ENCODE measurements at regions not wholly inside any gene's neighbourhood (a gene's known extent, or its start where the extent isn't known, plus 50 kb on each side); places are given as distances from the start of the nearest gene placed in this dataset.

DNA sequence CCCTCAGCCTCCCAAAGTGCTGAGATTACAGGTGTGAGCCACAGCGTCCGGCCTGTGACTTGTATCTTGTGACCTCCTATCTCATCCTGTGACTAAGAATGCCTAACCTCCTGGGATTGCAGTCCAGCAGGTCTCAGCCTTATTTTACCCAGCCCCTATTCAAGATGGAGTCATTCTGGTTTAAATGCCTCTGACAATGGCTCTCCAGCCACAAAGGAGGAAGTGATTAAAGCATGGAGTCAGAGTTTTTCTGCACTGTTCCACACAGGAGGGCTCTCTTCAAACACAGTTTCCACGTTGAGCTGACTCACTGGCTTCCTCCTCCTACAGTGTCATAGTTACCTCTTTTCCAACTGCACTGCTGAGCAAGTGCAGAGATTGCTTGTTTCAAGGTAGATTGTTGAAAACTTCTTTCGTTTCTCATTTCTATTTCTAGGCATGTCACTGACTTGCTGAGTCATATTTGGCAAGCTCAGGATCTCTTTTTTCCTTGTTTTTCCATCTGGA lies 383.8 kb downstream of the PCNX1 start (continued):
- TF ChIP-seq, protein P1, sequence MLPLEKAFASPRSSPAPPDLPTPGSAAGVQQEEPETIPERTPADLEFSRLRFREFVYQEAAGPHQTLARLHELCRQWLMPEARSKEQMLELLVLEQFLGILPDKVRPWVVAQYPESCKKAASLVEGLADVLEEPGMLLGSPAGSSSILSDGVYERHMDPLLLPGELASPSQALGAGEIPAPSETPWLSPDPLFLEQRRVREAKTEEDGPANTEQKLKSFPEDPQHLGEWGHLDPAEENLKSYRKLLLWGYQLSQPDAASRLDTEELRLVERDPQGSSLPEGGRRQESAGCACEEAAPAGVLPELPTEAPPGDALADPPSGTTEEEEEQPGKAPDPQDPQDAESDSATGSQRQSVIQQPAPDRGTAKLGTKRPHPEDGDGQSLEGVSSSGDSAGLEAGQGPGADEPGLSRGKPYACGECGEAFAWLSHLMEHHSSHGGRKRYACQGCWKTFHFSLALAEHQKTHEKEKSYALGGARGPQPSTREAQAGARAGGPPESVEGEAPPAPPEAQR (CRISPR knock-in tag; IDR thresholded peaks at IDR 0.05): no peak
- TF ChIP-seq ZNF671 (CRISPR knock-in tag; IDR thresholded peaks at IDR 0.05) (no peak), JAZF1 (CRISPR knock-in tag; IDR thresholded peaks at IDR 0.05) (no peak), MYBL2 (CRISPR knock-in tag; IDR thresholded peaks at IDR 0.05) (no peak), ZNF121 (CRISPR knock-in tag; IDR thresholded peaks at IDR 0.05) (no peak), TP53 (CRISPR knock-in tag; IDR thresholded peaks at IDR 0.05) (no peak)
- TF ChIP-seq, protein P2, sequence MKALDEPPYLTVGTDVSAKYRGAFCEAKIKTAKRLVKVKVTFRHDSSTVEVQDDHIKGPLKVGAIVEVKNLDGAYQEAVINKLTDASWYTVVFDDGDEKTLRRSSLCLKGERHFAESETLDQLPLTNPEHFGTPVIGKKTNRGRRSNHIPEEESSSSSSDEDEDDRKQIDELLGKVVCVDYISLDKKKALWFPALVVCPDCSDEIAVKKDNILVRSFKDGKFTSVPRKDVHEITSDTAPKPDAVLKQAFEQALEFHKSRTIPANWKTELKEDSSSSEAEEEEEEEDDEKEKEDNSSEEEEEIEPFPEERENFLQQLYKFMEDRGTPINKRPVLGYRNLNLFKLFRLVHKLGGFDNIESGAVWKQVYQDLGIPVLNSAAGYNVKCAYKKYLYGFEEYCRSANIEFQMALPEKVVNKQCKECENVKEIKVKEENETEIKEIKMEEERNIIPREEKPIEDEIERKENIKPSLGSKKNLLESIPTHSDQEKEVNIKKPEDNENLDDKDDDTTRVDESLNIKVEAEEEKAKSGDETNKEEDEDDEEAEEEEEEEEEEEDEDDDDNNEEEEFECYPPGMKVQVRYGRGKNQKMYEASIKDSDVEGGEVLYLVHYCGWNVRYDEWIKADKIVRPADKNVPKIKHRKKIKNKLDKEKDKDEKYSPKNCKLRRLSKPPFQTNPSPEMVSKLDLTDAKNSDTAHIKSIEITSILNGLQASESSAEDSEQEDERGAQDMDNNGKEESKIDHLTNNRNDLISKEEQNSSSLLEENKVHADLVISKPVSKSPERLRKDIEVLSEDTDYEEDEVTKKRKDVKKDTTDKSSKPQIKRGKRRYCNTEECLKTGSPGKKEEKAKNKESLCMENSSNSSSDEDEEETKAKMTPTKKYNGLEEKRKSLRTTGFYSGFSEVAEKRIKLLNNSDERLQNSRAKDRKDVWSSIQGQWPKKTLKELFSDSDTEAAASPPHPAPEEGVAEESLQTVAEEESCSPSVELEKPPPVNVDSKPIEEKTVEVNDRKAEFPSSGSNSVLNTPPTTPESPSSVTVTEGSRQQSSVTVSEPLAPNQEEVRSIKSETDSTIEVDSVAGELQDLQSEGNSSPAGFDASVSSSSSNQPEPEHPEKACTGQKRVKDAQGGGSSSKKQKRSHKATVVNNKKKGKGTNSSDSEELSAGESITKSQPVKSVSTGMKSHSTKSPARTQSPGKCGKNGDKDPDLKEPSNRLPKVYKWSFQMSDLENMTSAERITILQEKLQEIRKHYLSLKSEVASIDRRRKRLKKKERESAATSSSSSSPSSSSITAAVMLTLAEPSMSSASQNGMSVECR (CRISPR knock-in tag; IDR thresholded peaks at IDR 0.05; ENCODE audit: borderline replicate concordance): no peak
- TF ChIP-seq, protein P3, sequence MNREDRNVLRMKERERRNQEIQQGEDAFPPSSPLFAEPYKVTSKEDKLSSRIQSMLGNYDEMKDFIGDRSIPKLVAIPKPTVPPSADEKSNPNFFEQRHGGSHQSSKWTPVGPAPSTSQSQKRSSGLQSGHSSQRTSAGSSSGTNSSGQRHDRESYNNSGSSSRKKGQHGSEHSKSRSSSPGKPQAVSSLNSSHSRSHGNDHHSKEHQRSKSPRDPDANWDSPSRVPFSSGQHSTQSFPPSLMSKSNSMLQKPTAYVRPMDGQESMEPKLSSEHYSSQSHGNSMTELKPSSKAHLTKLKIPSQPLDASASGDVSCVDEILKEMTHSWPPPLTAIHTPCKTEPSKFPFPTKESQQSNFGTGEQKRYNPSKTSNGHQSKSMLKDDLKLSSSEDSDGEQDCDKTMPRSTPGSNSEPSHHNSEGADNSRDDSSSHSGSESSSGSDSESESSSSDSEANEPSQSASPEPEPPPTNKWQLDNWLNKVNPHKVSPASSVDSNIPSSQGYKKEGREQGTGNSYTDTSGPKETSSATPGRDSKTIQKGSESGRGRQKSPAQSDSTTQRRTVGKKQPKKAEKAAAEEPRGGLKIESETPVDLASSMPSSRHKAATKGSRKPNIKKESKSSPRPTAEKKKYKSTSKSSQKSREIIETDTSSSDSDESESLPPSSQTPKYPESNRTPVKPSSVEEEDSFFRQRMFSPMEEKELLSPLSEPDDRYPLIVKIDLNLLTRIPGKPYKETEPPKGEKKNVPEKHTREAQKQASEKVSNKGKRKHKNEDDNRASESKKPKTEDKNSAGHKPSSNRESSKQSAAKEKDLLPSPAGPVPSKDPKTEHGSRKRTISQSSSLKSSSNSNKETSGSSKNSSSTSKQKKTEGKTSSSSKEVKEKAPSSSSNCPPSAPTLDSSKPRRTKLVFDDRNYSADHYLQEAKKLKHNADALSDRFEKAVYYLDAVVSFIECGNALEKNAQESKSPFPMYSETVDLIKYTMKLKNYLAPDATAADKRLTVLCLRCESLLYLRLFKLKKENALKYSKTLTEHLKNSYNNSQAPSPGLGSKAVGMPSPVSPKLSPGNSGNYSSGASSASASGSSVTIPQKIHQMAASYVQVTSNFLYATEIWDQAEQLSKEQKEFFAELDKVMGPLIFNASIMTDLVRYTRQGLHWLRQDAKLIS (CRISPR knock-in tag; IDR thresholded peaks at IDR 0.05; ENCODE audit: borderline replicate concordance): no peak
- TF ChIP-seq, protein P4, sequence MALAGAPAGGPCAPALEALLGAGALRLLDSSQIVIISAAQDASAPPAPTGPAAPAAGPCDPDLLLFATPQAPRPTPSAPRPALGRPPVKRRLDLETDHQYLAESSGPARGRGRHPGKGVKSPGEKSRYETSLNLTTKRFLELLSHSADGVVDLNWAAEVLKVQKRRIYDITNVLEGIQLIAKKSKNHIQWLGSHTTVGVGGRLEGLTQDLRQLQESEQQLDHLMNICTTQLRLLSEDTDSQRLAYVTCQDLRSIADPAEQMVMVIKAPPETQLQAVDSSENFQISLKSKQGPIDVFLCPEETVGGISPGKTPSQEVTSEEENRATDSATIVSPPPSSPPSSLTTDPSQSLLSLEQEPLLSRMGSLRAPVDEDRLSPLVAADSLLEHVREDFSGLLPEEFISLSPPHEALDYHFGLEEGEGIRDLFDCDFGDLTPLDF (CRISPR knock-in tag; IDR thresholded peaks at IDR 0.05): no peak

DNA sequence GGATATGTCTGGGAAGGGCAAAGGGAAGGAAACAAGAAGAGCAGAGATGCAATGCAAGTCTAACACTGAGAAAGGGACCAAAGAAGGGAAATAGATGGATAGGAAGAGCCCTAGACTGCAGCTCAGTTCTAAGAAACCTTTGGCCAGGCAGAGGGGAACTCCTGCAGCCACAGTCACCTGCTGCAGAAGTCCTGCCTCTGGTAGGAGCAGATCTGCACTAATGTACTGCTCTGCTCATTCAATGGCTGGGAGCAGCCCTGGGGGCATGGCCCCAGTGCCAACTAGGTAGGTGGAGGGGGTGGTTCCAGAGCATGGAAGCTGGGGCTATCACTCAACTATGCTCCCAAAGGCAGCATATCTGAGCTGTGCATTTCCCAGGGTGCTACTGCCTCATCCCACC lies 388.9 kb downstream of the PCNX1 start:
- DNase-seq (ENCODE audit: low spot score) (no peak), ATAC-seq (no peak)
- Mint-ChIP-seq H3K4me3 (no peak overlapping the region), H3K27ac (no peak overlapping the region), H3K4me1 (peaks cover under 1% of the 10 kb centered on the region; the same call in 1 of the 2 replicates), H3K27me3 (ENCODE audit: low read depth) (no peaks in the 10 kb centered on the region), H3K9me3 (peaks cover 5% of the 10 kb centered on the region; the same call in 1 of the 2 replicates), H3K36me3 (peaks cover under 1% of the 10 kb centered on the region; the same call in 1 of the 2 replicates)
- CTCF ChIA-PET: no interaction called here
- TF ChIP-seq SMAD4 (CRISPR knock-in tag; IDR thresholded peaks at IDR 0.05) (no peak), ZNF416 (CRISPR knock-in tag; IDR thresholded peaks at IDR 0.05) (no peak), CREM (CRISPR knock-in tag; IDR thresholded peaks at IDR 0.05) (no peak), HMGA2 (CRISPR knock-in tag; IDR thresholded peaks at IDR 0.05) (no peak), FOXP1 (CRISPR knock-in tag; IDR thresholded peaks at IDR 0.05; ENCODE audit: borderline replicate concordance) (no peak)
- TF ChIP-seq, protein P5, sequence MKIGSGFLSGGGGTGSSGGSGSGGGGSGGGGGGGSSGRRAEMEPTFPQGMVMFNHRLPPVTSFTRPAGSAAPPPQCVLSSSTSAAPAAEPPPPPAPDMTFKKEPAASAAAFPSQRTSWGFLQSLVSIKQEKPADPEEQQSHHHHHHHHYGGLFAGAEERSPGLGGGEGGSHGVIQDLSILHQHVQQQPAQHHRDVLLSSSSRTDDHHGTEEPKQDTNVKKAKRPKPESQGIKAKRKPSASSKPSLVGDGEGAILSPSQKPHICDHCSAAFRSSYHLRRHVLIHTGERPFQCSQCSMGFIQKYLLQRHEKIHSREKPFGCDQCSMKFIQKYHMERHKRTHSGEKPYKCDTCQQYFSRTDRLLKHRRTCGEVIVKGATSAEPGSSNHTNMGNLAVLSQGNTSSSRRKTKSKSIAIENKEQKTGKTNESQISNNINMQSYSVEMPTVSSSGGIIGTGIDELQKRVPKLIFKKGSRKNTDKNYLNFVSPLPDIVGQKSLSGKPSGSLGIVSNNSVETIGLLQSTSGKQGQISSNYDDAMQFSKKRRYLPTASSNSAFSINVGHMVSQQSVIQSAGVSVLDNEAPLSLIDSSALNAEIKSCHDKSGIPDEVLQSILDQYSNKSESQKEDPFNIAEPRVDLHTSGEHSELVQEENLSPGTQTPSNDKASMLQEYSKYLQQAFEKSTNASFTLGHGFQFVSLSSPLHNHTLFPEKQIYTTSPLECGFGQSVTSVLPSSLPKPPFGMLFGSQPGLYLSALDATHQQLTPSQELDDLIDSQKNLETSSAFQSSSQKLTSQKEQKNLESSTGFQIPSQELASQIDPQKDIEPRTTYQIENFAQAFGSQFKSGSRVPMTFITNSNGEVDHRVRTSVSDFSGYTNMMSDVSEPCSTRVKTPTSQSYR (CRISPR knock-in tag; IDR thresholded peaks at IDR 0.05): no peak
- POLR2A ChIA-PET: no interaction called here

Measured in WTC11 (cell line).